SHP77 (cell line): ENCODE measurements at regions not wholly inside any gene's neighbourhood (a gene's known extent, or its start where the extent isn't known, plus 50 kb on each side); places are given as distances from the start of the nearest gene placed in this dataset.

Source experiments
- DNase-seq, 2 experiments: peaks; one replicate each; lab custom pipeline; 2025; lab: John Stamatoyannopoulos, UW

GRCh38 chr13:47426126-47426849 lies 529.4 kb upstream of the HTR2A start:
- DNase-seq, result peak; percentile 3 to 5

DNA sequence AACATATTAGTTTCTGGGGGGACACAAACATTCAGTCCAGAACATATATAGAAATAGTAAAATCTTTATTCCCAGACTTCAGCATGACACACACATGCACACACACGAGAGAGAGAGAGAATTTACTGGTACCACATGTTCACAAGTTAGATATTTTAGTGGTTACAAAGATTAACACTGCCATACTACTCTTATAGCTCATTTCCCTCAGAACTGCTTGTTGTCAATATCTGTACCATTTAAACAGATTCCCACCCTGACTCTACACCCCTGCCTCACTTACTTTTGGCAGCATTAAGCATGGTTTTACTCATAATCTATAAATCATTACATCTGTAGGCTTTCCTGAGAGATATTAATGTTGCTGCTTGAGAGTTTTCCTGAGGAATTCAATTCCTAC lies 524.7 kb upstream of the HTR2A start:
- no peak for DNase-seq

DNA sequence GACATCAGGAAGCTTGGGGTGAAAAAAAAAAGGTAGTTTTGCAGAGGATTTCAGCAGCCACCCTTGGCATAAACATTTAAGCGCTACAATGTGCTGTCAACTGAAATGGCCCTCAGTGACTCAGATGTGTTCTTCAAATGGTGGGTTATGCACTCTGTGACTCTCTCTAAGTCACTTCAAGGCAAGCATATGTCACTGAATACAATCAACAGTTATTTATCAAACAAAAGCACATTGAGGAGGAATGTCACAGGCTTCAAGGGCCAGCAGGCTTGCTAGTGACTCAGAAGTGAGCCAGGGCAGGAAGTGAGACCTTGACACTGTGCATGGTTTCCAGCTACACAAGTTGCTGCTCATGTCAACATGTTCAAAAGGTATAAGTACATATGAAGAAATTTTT lies 523.7 kb upstream of the HTR2A start:
- DNase-seq, result no peak

- DNase-seq, result no peak
Observed at GRCh38 chr13:47420020-47420419, 523.2 kb upstream of the HTR2A start.

DNA sequence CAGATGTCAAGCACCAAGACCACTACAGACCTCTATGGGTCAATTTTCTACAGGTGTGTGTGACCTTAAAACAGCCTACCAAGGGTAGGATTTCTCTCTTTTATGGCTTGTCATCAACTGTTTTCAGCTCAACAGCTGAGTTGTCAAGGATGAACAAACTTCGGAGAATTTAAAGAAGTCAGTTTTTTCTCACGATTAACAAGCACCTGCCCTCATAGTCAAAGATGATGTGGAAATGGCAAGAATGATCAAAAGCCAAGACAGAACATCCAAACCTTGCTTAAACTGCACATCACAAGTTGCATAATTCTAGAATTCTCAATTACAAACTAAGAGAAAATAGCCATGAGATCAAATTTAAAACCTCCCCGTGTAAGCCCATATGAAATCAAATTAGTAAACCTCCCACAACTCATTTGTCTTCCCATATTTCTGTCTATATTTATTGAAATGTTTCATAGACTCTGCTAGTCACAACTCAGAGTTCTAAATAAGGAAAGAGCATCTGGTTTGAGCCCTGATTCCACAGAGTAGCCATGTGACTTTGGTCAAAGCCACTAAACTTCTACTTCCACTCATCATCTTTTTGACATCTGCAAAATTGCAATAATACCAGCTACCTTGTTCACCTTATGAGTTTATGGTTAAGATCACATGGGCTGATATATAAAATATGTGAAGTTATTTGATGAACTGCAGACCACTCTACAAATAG lies 521.5 kb upstream of the HTR2A start:
- no peak for DNase-seq

DNA sequence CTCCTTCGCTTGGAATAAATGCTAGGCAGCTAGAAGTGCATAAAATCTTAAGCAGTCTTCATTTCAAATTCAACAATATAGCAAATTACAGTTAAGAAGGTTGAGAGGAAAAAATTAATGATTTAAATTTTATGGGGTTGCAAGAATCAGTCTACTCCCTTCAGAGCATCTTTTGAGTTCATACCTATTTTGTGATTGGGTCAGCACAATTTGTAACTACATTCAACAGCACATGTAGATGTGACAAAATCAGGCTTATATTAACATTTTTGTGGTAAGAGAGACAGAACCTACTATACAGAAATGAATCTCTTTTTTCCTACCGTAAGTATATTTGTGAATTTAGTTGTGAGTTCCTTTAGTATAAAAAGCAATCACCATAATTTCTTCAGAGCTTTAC lies 520.6 kb upstream of the HTR2A start:
- DNase-seq, result no peak

- DNase-seq, result no peak
Observed at GRCh38 chr13:47415048-47415447, 518.2 kb upstream of the HTR2A start.

- no peak for DNase-seq
Observed at GRCh38 chr13:47413526-47413925, 516.7 kb upstream of the HTR2A start.

GRCh38 chr13:47413112-47413511 lies 516.3 kb upstream of the HTR2A start:
- no peak for DNase-seq

- no peak for DNase-seq
Observed at GRCh38 chr13:47409778-47410177, 512.9 kb upstream of the HTR2A start.

DNA sequence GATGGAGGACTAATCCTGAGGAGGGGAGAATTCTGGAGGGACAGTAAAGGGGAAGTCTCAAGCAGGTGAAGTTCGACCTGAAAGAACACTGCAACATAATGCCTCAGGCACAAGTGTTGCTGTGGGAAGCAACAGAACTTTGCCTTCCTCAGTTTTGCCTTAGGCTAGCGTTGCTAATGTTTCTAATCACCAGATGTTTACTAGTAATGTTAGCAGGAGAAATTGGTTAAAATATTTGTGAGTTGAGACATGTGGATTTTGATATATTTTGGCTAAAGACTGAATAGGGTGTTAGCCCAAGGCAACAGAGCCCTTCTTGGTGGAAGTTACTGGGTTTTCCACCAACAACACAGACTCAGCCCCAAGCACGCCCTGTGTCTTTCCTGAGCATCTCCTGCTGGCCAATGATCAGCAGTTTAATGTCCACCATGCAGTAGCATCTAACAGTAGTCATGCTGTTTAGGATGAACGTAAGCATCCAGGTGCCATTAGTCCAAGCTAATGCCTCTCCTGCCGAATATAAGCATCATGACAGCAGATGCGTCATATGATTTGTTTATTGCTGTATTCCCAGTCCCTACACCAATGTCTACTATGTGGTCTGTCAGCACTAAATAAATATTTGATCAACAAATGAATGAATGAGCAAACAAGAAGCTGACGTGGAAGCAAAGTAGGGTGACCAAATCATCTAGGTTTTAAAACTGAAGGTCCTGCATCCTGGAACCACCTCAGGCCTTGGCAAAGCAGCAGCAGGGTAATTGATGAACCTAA lies 511.9 kb upstream of the HTR2A start:
- peak; percentile 77 to 81 for DNase-seq

DNA sequence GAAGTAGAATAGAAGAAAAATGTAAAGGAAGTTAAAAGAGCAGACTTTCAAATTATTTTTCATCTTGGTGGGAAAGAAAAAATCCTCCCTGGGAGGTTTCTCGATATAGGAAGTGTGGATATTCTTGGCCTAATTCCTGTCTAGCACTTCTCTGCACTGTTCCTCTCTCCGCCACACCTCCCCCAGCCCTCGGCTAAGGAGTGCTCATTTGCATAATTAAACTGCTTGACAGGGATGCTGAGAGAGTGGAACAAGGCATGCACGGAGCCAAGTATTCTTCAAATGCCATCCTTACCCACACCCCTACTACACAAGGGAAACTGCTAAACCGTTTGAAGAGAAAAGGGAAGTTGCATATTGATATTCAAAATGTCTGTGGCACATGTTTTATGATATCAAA lies 511.0 kb upstream of the HTR2A start:
- no peak for DNase-seq

DNA sequence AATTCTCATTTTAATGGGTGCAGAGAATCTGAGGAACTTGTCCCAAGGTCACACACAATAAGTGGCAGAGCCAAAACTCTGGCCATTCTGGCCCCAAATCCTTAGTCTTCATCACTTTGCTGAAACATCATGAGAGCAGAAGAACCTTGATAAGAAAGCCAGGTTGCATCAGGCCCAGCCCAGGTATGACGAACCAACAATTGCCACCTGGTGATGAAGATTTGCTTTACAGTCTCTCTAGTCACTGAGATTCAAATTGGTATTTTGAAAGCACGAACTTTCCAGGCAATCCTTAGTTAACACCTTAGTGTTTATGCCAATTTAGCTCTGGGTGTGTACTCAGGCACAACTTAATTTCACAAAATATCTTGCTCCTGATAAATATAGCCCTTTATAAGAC lies 502.7 kb upstream of the HTR2A start:
- no peak for DNase-seq

- DNase-seq, result no peak
Observed at GRCh38 chr13:47397739-47398138, 500.9 kb upstream of the HTR2A start.

DNA sequence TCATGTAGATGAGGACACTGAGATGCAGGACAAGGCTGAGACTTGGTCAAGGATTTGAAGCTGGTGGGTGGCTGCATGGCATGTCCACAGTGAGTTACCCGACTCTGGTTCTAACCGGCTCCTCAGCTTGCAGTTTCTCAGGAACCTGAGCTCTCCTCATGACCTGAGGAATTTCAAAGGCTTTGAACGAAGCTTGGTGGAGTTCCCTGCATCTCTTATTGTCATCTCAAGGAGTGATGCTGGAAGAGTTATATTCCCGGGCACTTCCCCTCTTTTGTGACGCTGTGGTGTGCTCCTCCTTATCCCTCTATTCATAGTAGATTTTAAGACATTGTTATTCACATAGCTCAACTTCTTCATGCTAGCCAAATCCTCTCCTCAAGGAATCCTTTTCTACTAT lies 500.1 kb upstream of the HTR2A start:
- no peak for DNase-seq

- DNase-seq, result no peak
Observed at GRCh38 chr13:47374741-47375140, 477.9 kb upstream of the HTR2A start.

DNA sequence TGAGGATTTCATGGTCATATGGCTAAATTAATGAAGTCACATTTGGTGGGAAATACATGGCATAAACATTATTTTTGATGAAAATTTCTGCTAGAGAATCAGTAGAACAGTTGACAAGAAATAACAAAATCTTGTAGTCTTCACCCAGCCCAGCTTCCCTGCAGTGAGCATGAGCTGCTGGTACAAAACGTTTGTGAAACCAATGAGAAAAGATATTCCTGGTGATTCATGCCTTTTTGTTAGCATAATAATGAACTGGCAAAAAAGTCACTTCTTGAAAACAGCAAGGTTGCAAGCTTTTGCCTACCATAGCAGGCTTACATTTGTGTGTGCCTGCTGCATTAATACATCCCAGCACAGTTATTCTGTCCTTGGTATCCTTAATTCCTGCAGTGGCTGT lies 475.9 kb upstream of the HTR2A start:
- DNase-seq, result no peak

DNA sequence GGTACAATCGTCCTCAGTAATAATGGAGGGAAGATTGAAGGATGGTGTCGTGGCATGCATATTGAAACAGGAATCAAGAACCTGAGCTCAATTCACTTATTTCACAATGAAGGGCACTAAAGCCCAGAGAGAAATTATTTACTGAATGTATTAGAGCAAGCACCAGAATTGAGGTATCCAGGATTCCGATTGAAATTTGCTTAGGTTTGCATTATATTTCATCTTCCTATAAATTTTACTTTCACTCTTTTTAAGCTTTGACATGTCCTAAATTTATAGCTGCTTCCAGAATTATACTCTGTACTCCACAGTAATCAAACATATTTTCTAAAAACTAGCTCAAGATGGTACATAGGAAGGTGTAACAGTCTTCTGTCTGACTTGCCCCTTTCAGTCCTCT lies 454.9 kb upstream of the HTR2A start:
- no peak for DNase-seq

- no peak for DNase-seq
Observed at GRCh38 chr13:47350334-47351124, 453.7 kb upstream of the HTR2A start.

DNA sequence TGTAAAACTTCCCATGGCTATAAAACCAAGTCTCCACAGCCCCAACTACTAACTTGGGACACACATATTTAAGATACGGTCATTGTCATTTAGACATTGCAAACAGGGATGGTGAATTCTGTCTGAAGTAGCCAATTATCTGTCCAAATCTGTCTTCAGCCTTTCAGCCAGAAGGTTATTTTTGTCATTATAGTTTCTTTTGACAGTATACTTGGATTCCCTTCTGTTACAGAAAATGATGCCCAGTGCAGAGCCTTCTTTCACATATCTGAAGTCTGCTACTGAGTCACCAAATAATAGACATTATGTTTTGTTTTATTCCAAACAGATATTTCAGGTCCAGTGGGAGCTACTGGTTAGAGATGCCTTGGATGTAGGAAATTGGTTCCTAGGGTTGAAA lies 452.4 kb upstream of the HTR2A start:
- no peak for DNase-seq

DNA sequence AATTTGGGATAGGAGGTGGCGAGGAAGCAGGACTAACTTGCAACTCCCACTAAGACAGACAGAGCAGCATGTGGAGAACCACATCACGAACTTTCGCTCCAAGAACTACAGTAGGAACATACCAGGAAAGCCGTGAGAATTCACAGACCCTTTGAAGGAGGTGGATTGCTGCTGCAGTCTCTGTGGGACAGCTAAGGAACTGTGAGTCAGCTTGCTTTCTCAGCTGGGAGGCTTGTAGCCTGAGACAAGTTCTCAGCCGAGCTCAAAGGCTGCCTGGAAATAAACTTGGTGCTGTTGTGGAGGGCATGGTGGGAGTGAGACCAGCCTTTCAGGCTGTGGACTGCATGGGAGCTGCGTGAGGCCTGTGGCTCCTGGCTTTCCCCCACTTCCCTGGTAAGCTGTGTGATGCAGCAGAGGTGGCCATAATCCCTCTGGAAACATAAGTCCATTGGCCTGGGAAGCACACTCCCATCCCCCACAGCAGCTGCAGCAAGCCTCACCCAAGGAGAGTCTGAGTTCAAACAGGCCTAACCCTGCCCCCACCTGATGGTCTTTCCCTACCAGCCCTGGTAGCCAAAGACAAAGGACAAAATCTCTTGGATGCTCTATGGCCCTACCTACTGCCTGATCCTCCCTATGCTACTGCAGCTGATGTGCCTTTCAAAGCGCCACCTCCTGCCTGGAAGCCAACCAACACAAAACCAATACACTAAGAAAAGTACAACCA lies 441.1 kb upstream of the HTR2A start:
- peak in 1 of 2 experiments; percentile 38 for DNase-seq

GRCh38 chr13:47334173-47334572 lies 437.3 kb upstream of the HTR2A start:
- no peak for DNase-seq
